DND-41 (cell line): ENCODE measurements at regions not wholly inside any gene's neighbourhood (a gene's known extent, or its start where the extent isn't known, plus 50 kb on each side); places are given as distances from the start of the nearest gene placed in this dataset.

Experiments
- CTCF ChIP-seq: IDR thresholded peaks from 2 replicates; pipeline ENCODE4 v1.5.1; 2012; ENCODE audit warnings: borderline replicate concordance, low read length, moderate library complexity, mild to moderate bottlenecking; ENCODE audit not compliant: poor library complexity, severe bottlenecking; ENCODE audit errors: extremely low read depth
- EZH2 ChIP-seq: IDR thresholded peaks from 3 replicates; pipeline ENCODE4 v1.6.1; 2012; ENCODE audit warnings: borderline replicate concordance, low read depth, mild to moderate bottlenecking, moderate library complexity, low read length, inconsistent platforms; ENCODE audit not compliant: severe bottlenecking

GRCh38 chr17:71276079-71276478, 844.7 kb upstream of the SOX9 start:
- TF ChIP-seq CTCF (no peak), EZH2 (no peak)
